GM12878 (cell line): ENCODE measurements at regions not wholly inside any gene's neighbourhood (a gene's known extent, or its start where the extent isn't known, plus 50 kb on each side); places are given as distances from the start of the nearest gene placed in this dataset.

ENCODE experiments used
- ATAC-seq: fragments of 200-7000 bp; cut with Tn5 transposase; 3 replicates; pipeline ENCODE4 v1.9.1; 2020; ENCODE audit warnings: mild to moderate bottlenecking, moderate library complexity
- BruUV-seq: library from RNA; stranded (reverse); fragments of 400-500 nt; replicated peaks from 2 replicates; lab custom pipeline; 2021; lab: Mats Ljungman, UMichigan
- CTCF ChIA-PET: fragments of 300-600 bp; sonication (Branson Sonifier 250); formaldehyde crosslinking; extraction: SDS; loops from one replicate; lab custom pipeline; 2021; ENCODE audit warnings: inconsistent platforms; lab: Yijun Ruan, JAX
- POLR2A ChIA-PET: fragments of 350-600 bp; formaldehyde crosslinking; extraction: SDS; loops from one replicate; lab custom pipeline; 2021; ENCODE audit warnings: inconsistent platforms; lab: Charles Lee
- RAD21 ChIA-PET: fragments of 300-600 bp; sonication (Branson Sonifier 250); formaldehyde crosslinking; loops from one replicate; lab custom pipeline; 2023; ENCODE audit warnings: antibody characterized with exemption; ENCODE audit not compliant: unreplicated experiment; lab: Charles Lee
- SMC1A ChIA-PET: fragments of 300-600 bp; sonication (Branson Sonifier 250); formaldehyde crosslinking; loops from one replicate; lab custom pipeline; 2023; ENCODE audit not compliant: unreplicated experiment, uncharacterized antibody; lab: Charles Lee
- DNase-seq: peaks from one replicate; pipeline ENCODE4 v3.0.0-alpha.2; 2011; ENCODE audit warnings: low read depth, low spot score
- FAIRE-seq: peaks from 3 replicates; lab custom pipeline; 2011; peaks lifted over from hg19 to GRCh38; lab: Jason Lieb, UNC
- H2AFZ ChIP-seq: 2 replicates; pipeline ENCODE4 v1.6.0; 2011; ENCODE audit warnings: low read depth, low read length, control low read depth; ENCODE audit not compliant: control insufficient read depth
- H3K27ac ChIP-seq: 2 replicates; pipeline ENCODE4 v1.5.1; 2011; ENCODE audit warnings: control low read depth; ENCODE audit not compliant: control insufficient read depth, insufficient read depth
- H3K27me3 ChIP-seq, 2 experiments: replicated peaks in 1 of 2; 2 replicates each; pipeline versions ENCODE4 v1.6.0 to v1.6.1; 2011; ENCODE audit warnings: low read length in 1 of 2; ENCODE audit not compliant: control insufficient read depth in 2 of 2, insufficient read depth in 2 of 2
- H3K36me3 ChIP-seq, 2 experiments: 2 replicates each; pipeline ENCODE4 v1.5.1; 2011; ENCODE audit warnings: low read length in 1 of 2; ENCODE audit not compliant: control insufficient read depth in 2 of 2, insufficient read depth in 2 of 2
- H3K4me1 ChIP-seq: 2 replicates; pipeline ENCODE4 v1.6.1; 2011; ENCODE audit warnings: mild to moderate bottlenecking, low read length, moderate library complexity, mixed read lengths; ENCODE audit not compliant: control insufficient read depth, insufficient read depth
- H3K4me2 ChIP-seq: 2 replicates; pipeline ENCODE4 v1.6.0; 2011; ENCODE audit warnings: control low read depth; ENCODE audit not compliant: control insufficient read depth, insufficient read depth
- H3K4me3 ChIP-seq: fragments of 200-600 bp; sonication (generic); 2 replicates; pipeline ENCODE4 v1.5.1; 2016
- H3K79me2 ChIP-seq: 2 replicates; pipeline ENCODE4 v1.6.0; 2011; ENCODE audit warnings: low read length; ENCODE audit not compliant: control insufficient read depth, insufficient read depth
- H3K9ac ChIP-seq: 2 replicates; pipeline ENCODE4 v1.8.0; 2011; ENCODE audit warnings: low read length, control low read depth, mixed read lengths; ENCODE audit not compliant: control insufficient read depth, insufficient read depth
- H3K9me3 ChIP-seq: replicated peaks from 3 replicates; pipeline ENCODE4 v1.5.1; 2011; ENCODE audit warnings: mild to moderate bottlenecking, low read length; ENCODE audit not compliant: control insufficient read depth, insufficient read depth
- H4K20me1 ChIP-seq: 2 replicates; pipeline ENCODE4 v1.6.0; 2011; ENCODE audit not compliant: control insufficient read depth, insufficient read depth
- BCL11A ChIP-seq: IDR thresholded peaks from 2 replicates; pipeline ENCODE4 v1.6.1; 2011; ENCODE audit warnings: low read depth, low read length
- BCLAF1 ChIP-seq: fragments of 450-650 bp; IDR thresholded peaks from 2 replicates; pipeline ENCODE4 v1.6.1; 2017; ENCODE audit warnings: antibody characterized with exemption, mild to moderate bottlenecking, moderate library complexity
- BHLHE40 ChIP-seq, 2 experiments: fragments of 450-650 bp in 1 of 2; IDR thresholded peaks; 2 replicates each; pipeline ENCODE4 v1.6.1; 2011 to 2017; ENCODE audit warnings: low read depth in 2 of 2, borderline replicate concordance in 1 of 2, improper control_type of control experiment in 1 of 2, low read length in 1 of 2, mild to moderate bottlenecking in 1 of 2
- CBX3 ChIP-seq: fragments of 200-600 bp; sonication (generic); IDR thresholded peaks from 2 replicates; pipeline ENCODE4 v1.6.1; 2016; ENCODE audit warnings: low read depth, borderline replicate concordance
- CHD1 ChIP-seq: IDR thresholded peaks from 2 replicates; pipeline ENCODE4 v1.6.1; 2012; ENCODE audit warnings: low read depth, low read length, improper control_type of control experiment
- DPF2 ChIP-seq: fragments of 450-650 bp; IDR thresholded peaks from 2 replicates; pipeline ENCODE4 v1.6.1; 2017; ENCODE audit warnings: mild to moderate bottlenecking
- E4F1 ChIP-seq: fragments of 450-650 bp; IDR thresholded peaks from 2 replicates; pipeline ENCODE4 v1.6.1; 2018; ENCODE audit warnings: borderline replicate concordance, mild to moderate bottlenecking; ENCODE audit not compliant: partially characterized antibody
- FOS ChIP-seq: IDR thresholded peaks from 3 replicates; pipeline ENCODE4 v1.6.1; 2011; ENCODE audit warnings: borderline replicate concordance; ENCODE audit not compliant: insufficient read length; ENCODE audit errors: extremely low read depth
- GABPA ChIP-seq: IDR thresholded peaks from 2 replicates; pipeline ENCODE4 v1.6.1; 2014; ENCODE audit warnings: antibody characterized with exemption, low read depth, mild to moderate bottlenecking, inconsistent platforms
- IKZF2 ChIP-seq, 2 experiments: fragments of 450-650 bp; IDR thresholded peaks; 2 replicates each; pipeline ENCODE4 v1.6.1; 2017; ENCODE audit warnings: mild to moderate bottlenecking in 2 of 2, moderate library complexity in 2 of 2
- KDM1A ChIP-seq: fragments of 200-600 bp; sonication (generic); IDR thresholded peaks from 2 replicates; pipeline ENCODE4 v1.6.1; 2016; ENCODE audit warnings: borderline replicate concordance
- LARP7 ChIP-seq: fragments of 450-650 bp; IDR thresholded peaks from 2 replicates; pipeline ENCODE4 v1.6.1; 2017; ENCODE audit warnings: mild to moderate bottlenecking
- MEF2A ChIP-seq: IDR thresholded peaks from 2 replicates; pipeline ENCODE4 v1.6.1; 2011; ENCODE audit warnings: low read depth, mild to moderate bottlenecking, low read length, moderate library complexity; ENCODE audit not compliant: insufficient read depth
- MTA2 ChIP-seq: fragments of 450-650 bp; IDR thresholded peaks from 2 replicates; pipeline ENCODE4 v1.6.1; 2016; ENCODE audit warnings: low read depth, mild to moderate bottlenecking, moderate library complexity
- NR2F1 ChIP-seq: fragments of 450-650 bp; conservative IDR thresholded peaks from 2 replicates; pipeline ENCODE4 v1.6.1; 2017; ENCODE audit warnings: mild to moderate bottlenecking
- NRF1 ChIP-seq: conservative IDR thresholded peaks from 2 replicates; pipeline ENCODE4 v1.6.1; 2011; ENCODE audit warnings: mild to moderate bottlenecking, low read depth, low read length, improper control_type of control experiment
- POLR2AphosphoS2 ChIP-seq: IDR thresholded peaks from 2 replicates; pipeline ENCODE4 v1.6.1; 2011; ENCODE audit warnings: low read depth, mild to moderate bottlenecking, low read length, improper control_type of control experiment, moderate library complexity
- TBL1XR1 ChIP-seq: IDR thresholded peaks from 2 replicates; pipeline ENCODE4 v1.6.1; 2012; ENCODE audit warnings: low read depth, low read length, improper control_type of control experiment
- TCF7 ChIP-seq: IDR thresholded peaks from 2 replicates; pipeline ENCODE4 v1.6.1; 2014; ENCODE audit warnings: antibody characterized with exemption, borderline replicate concordance
- ZZZ3 ChIP-seq: IDR thresholded peaks from 2 replicates; pipeline ENCODE4 v1.6.1; 2011; ENCODE audit warnings: low read depth; ENCODE audit not compliant: control insufficient read depth, insufficient read length
- WGBS: methylation state at CpG from one replicate; pipeline ENCODE4 v1.1.6; 2016; ENCODE audit warnings: low lambda C conversion rate; ENCODE audit not compliant: insufficient replicate concordance, insufficient coverage; ENCODE audit errors: missing lambda C conversion rate; 5-methylcytosine and 5-hydroxymethylcytosine counted together
- in situ Hi-C: fragments of 300-500 bp; cut with MboI; formaldehyde crosslinking; loops from 9 replicates; pipeline ENCODE4 v1.14.3; 2018; ENCODE audit warnings: mixed read lengths
- intact Hi-C: fragments of 100-400 bp; cut with micrococcal nuclease; formaldehyde crosslinking; loops from one replicate; pipeline ENCODE4 v1.14.2; 2022; ENCODE audit not compliant: unreplicated experiment

- CTCF ChIA-PET, result no interaction called here
- in situ Hi-C loops, result no loop called here
- POLR2A ChIA-PET, result no interaction called here
Observed at GRCh38 chr4:55762819-55763218, 56.8 kb upstream of the EXOC1L start.

GRCh38 chr4:55763996-55764395 is 55.6 kb upstream of the EXOC1L start:
- 67% methylated on average over 2 of the region's 2 CpGs for WGBS
- ChIA-PET RAD21 (no interaction called here), CTCF (no interaction called here), SMC1A (no interaction called here), POLR2A (no interaction called here)
- in situ Hi-C loops (no loop called here), intact Hi-C loops (no loop called here)
- BruUV-seq, result no TSS peak
- TF ChIP-seq BCLAF1, result no peak
- no peak for TF ChIP-seq BHLHE40 (IDR thresholded peaks at IDR 0.05; ENCODE audit: borderline replicate concordance in 1 of 2, low read depth in 2 of 2, low read length in 1 of 2)
- TF ChIP-seq E4F1, result no peak
- no peak for TF ChIP-seq IKZF2 (IDR thresholded peaks at IDR 0.05)
- no peak for TF ChIP-seq GABPA
- TF ChIP-seq CBX3, result no peak
- no peak for TF ChIP-seq DPF2
- Histone ChIP-seq H3K79me2 (no peaks in the 10 kb centered on the region), H3K27ac (no peak overlapping the region), H3K9ac (no peak overlapping the region), H3K27me3 (0 out of 4 replicates have a peak, but pooled peaks cover 0 to 3% of the 10 kb centered on the region in 2 experiments), H3K9me3 (no peaks in the 10 kb centered on the region), H3K4me2 (no peak overlapping the region), H3K36me3 (no peaks in the 10 kb centered on the region), H4K20me1 (no peaks in the 10 kb centered on the region), H2AFZ (no peak overlapping the region), H3K4me1 (no peaks in the 10 kb centered on the region), H3K4me3 (no peak overlapping the region)
- no peak for FAIRE-seq
- ATAC-seq, result no peak
- no peak for DNase-seq

More at GRCh38 chr4:55762819-55763218, 56.8 kb upstream of the EXOC1L start:
- 22% methylated on average over 3 of the region's 3 CpGs for WGBS
- SMC1A ChIA-PET, result interaction anchor here (0.7 kb wide), 1 partner anchor 24 kb away, joined by 3 read pairs; no protein-coding TSS in a partner anchor
- no TSS peak for BruUV-seq
- FAIRE-seq (no peak), ATAC-seq (no peak), DNase-seq (no peak)
- Histone ChIP-seq H3K4me3 (no peak overlapping the region), H4K20me1 (no peaks in the 10 kb centered on the region), H3K4me2 (no peak overlapping the region), H3K9ac (no peak overlapping the region), H2AFZ (no peak overlapping the region), H3K79me2 (no peaks in the 10 kb centered on the region), H3K36me3 (no peaks in the 10 kb centered on the region), H3K27me3 (no peaks in the 10 kb centered on the region), H3K9me3 (no peaks in the 10 kb centered on the region), H3K27ac (no peak overlapping the region), H3K4me1 (no peaks in the 10 kb centered on the region)
- TF ChIP-seq POLR2AphosphoS2, result no peak
- TF ChIP-seq KDM1A, result no peak
- TF ChIP-seq ZZZ3, result no peak
- TF ChIP-seq TCF7, result no peak
- no peak for TF ChIP-seq CHD1
- no peak for TF ChIP-seq BCL11A
- no peak for TF ChIP-seq NR2F1
- TF ChIP-seq NRF1, result no peak
- no peak for TF ChIP-seq MEF2A
- no peak for TF ChIP-seq MTA2
- no peak for TF ChIP-seq FOS
- no peak for TF ChIP-seq TBL1XR1
- TF ChIP-seq LARP7, result no peak
- no peak for TF ChIP-seq IKZF2 (IDR thresholded peaks at IDR 0.05)
- intact Hi-C loops, result no loop called here
- RAD21 ChIA-PET, result no interaction called here
